ENCODE measurements at regions not wholly inside any gene's neighbourhood (a gene's known extent, or its start where the extent isn't known, plus 50 kb on each side); places are given as distances from the start of the nearest gene placed in this dataset.

DNA sequence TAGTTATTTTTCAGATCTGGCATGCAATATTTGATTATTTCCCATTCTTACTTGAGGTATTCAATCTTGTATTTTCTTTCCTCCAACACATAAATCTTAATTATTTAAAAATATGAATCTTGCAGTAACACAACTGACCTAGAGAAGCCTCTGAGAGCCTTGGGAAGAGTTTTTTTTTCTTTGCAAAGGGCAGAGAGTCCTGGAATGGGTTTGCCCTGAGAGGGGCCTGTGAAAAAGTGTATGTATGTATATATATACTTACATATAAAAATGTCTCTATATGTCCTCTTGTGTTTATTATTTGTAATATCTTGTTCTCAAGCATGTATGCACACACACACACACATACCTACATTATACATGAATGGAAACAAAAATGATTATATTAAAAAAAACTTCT lies 801.2 kb upstream of the SLITRK1 start:
- no peak for DNase-seq (ENCODE audit: low read depth)

- no peak for DNase-seq (ENCODE audit: low read depth)
Observed at GRCh38 chr13:84677836-84678235, 795.6 kb upstream of the SLITRK1 start.

DNA sequence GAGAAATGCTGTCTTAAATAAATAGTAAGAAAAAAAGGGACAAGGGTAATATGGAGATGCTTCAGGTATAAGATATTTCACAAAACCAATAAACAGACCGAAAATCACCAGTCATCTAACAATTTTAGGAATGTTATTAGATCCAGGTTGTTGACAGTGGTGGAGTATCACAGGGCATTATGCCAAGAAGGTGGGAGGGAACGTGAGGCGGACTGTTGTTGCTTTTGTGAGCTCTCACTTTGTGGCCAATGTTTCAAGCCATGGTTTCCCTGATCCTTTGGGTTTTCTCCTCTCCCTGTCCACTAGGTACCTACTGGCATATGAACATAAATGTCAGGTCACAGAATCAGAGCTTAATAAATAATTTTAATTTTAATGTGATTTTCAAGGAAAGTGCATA lies 790.3 kb upstream of the SLITRK1 start:
- no peak for DNase-seq (ENCODE audit: low read depth)

DNA sequence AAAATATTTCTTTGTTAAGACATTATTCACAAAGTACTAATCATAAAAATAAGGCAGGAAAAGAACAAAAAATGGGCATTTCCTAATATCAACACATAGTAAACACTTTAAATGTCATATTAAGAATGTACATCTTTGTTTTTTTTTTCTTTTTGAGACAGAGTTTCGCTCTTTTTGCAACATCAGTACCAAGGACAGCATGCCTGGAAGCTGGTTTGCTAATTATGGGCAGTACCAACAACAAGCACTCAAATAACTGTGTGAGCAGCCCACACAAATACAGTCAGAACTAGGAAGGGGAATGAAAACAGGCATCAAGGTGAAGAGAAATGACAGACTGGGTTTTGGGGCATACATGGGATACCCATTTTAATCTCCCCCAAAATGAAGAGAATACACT lies 788.0 kb upstream of the SLITRK1 start:
- no peak for DNase-seq (ENCODE audit: low read depth)

- DNase-seq (ENCODE audit: low read depth) = no peak
Observed at GRCh38 chr13:84668637-84669036, 786.4 kb upstream of the SLITRK1 start.

DNA sequence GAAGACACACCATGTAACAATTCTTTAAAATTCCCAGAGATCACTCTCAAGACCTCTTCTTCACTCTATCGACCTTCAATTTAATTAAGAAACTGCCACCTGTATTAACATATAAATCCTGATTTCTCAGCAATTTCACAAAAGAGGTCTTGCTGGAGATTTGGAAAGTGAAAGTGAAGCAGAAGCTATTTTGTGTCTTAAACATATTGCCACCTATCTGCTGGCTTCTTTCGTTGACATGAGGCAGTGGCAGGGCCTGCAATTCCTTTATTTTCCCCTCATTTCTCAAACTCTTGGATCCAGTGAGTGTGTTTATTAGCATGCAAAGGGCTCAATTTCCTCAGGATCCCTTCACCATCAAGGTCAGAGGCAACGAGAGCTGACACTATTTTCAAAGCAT lies 780.2 kb upstream of the SLITRK1 start:
- DNase-seq (ENCODE audit: low read depth) = no peak

GRCh38 chr13:84661718-84662117 lies 779.4 kb upstream of the SLITRK1 start:
- no peak for DNase-seq (ENCODE audit: low read depth)

DNA sequence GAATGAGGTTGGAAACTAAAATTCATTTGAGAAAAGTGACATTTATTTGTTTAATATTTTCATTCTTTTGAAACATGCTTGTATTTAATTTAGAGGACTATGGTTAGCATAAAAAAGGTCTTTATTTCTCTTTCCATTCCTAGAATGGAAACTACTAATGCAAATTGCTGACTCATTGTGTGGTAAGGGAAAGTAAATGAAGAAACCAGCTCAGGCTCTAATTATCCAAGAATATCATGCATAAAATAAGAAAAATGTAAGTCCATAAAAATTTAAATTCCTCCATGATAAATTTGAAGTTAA lies 777.0 kb upstream of the SLITRK1 start:
- DNase-seq (ENCODE audit: low read depth) = no peak

GRCh38 chr13:84658491-84659358 lies 776.5 kb upstream of the SLITRK1 start:
- no peak for DNase-seq (ENCODE audit: low read depth)

DNA sequence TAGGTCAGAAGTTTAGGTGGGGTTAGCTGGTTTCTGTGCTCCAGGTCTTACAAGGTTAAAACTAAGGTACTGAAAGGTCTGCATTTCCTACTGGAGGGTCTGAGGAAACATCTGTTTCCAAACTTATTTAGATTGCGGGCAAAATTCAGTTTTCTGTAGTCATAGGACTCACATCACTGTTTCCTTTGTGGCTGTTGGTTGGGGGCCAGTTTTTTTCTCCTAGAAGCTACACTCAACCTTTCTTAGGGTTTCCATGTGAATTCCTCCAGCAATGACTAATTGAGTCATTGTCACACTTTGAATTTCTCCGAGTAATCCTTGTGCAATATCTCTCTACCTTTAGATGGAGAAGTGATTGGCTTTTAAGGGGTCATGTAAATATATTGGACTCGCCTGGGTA lies 773.4 kb upstream of the SLITRK1 start:
- no peak for DNase-seq (ENCODE audit: low read depth)

- no peak for DNase-seq (ENCODE audit: low read depth)
Observed at GRCh38 chr13:84654654-84655275, 772.5 kb upstream of the SLITRK1 start.

- DNase-seq (ENCODE audit: low read depth) = no peak
Observed at GRCh38 chr13:84653915-84654534, 771.8 kb upstream of the SLITRK1 start.

GRCh38 chr13:84651705-84652104 lies 769.4 kb upstream of the SLITRK1 start:
- DNase-seq (ENCODE audit: low read depth) = no peak

- DNase-seq (ENCODE audit: low read depth) = peak; percentile 34
Observed at GRCh38 chr13:84651288-84651687, 769.0 kb upstream of the SLITRK1 start.

DNA sequence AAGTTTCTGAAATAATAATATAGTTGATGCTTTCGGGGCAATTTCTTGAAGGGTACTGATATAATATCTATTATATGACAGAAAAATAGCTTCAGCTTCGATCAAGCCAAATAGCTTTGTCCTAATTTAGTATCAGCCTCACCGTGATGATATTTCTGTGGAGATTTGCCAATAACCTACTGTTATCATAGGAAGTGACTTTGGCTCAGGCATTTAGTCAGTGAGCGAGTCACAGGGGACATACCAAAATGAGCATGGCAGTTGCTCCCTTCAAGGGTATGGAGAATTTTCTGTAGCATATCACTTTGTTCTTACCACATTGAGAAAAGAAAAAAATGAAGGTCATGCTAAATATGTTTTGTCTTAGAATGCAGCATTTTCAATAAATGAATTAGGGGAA lies 767.6 kb upstream of the SLITRK1 start:
- peak; percentile 27 for DNase-seq (ENCODE audit: low read depth)

GRCh38 chr13:84648069-84648640 lies 765.9 kb upstream of the SLITRK1 start:
- DNase-seq (ENCODE audit: low read depth) = no peak

GRCh38 chr13:84646957-84647356 lies 764.7 kb upstream of the SLITRK1 start:
- no peak for DNase-seq (ENCODE audit: low read depth)

DNA sequence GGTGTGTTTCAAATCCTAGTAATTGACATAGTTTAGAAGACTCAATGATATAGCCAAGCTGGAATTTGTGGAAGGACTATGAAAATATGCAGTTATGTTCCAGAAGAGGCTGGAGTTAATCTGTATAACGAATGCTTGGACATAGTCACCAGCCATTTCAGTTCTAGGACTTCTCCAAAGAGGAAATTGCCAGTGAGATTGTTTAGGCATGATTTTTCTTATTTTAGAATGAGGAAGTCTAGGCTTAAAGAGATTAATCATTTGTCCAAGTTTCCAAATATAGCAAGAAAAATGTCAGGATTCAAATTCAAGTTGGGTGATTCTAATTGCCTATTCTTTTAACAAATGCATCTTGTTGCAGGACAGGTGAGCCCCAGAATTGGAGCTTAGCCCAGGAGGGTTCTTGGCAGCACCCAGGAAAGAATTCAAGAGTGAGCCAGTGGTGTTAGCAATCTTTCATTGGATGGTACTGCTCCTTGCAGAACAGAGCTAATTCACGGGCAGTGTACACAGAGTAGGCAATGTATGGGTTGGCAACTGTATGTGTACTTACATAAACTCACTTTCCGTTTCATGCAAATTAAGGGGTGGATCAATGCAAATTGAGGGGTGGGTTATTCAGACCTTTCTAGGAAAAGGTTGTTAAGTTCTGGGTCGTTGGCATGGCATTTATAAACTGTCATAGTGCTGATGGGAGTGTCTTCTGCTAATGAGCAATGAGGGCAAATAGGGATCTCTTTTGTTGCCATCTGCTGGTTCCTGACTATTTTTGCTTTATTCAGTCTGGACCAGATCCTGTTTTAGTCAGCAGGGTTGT lies 763.1 kb upstream of the SLITRK1 start:
- DNase-seq (ENCODE audit: low read depth) = peak; percentile 16

DNA sequence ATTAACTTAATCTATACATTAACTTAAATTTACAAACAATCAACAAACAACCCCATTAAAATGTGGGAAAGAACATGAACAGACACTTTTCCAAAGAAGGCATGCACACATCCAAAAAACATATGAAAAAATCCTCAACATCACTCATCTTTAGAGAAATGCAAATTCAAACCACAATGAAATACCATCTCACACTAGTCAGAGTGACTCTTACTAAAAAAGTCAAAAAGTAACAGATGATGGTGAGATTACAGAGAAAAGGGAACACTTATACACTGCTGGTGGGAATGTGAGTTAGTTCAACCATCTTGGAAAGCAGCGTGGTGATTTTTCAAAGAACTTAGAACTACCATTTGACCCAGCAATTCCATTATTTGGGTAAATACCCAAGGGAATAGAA lies 759.2 kb upstream of the SLITRK1 start:
- peak; percentile 15 for DNase-seq (ENCODE audit: low read depth)

- DNase-seq (ENCODE audit: low read depth) = no peak
Observed at GRCh38 chr13:84640691-84641090, 758.4 kb upstream of the SLITRK1 start.

DNA sequence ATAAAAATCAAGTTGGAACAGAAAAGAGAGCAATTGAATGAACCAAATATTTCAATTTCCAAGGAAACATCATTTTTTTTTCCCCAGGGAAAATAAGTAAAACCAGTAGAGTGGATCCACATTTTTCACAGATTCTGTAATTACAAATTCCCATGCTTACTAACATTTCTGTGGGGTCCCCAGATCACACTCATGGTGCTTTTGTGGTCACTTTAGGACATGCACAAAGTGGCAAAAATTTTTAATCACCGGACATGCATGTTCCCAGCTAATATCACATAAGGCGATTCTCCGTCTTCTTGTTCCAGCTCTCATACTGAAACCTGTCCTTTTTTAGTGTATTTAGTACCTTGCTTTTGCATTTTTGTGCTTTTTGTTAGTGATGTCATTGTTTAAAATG lies 748.2 kb upstream of the SLITRK1 start:
- DNase-seq (ENCODE audit: low read depth) = peak; percentile 25
